NAMALWA (cell line): ENCODE measurements at regions not wholly inside any gene's neighbourhood (a gene's known extent, or its start where the extent isn't known, plus 50 kb on each side); places are given as distances from the start of the nearest gene placed in this dataset.
A peak's percentile ranks its signal among the peaks of the same experiment; 100 is the strongest.

Source experiments
- DNase-seq: peaks from one replicate; pipeline ENCODE4 v3.0.0-alpha.2; 2015; ENCODE audit warnings: low spot score

- DNase-seq: no peak
These were observed 476.9 kb upstream of the SMIM21 start for GRCh38 chr18:75904416-75904815.

GRCh38 chr18:75898651-75899050 is 471.1 kb upstream of the SMIM21 start:
- no peak for DNase-seq

- DNase-seq: no peak
These were observed 469.9 kb upstream of the SMIM21 start for GRCh38 chr18:75897386-75897785.

GRCh38 chr18:75896865-75897264 is 469.4 kb upstream of the SMIM21 start:
- DNase-seq: no peak

- DNase-seq: no peak
These were observed 467.6 kb upstream of the SMIM21 start for GRCh38 chr18:75895135-75895534.

GRCh38 chr18:75884728-75885127 is 457.2 kb upstream of the SMIM21 start:
- DNase-seq: no peak

GRCh38 chr18:75880925-75881504 is 453.5 kb upstream of the SMIM21 start:
- no peak for DNase-seq

- DNase-seq: no peak
These were observed 452.8 kb upstream of the SMIM21 start for GRCh38 chr18:75880266-75880665.

GRCh38 chr18:75879196-75879595 is 451.7 kb upstream of the SMIM21 start:
- no peak for DNase-seq

- no peak for DNase-seq
These were observed 448.1 kb upstream of the SMIM21 start for GRCh38 chr18:75875559-75875958.

GRCh38 chr18:75874401-75875089 is 447.0 kb upstream of the SMIM21 start:
- no peak for DNase-seq

GRCh38 chr18:75871596-75871995 is 444.1 kb upstream of the SMIM21 start:
- no peak for DNase-seq

- no peak for DNase-seq
These were observed 441.7 kb upstream of the SMIM21 start for GRCh38 chr18:75869162-75869561.

- no peak for DNase-seq
These were observed 440.5 kb upstream of the SMIM21 start for GRCh38 chr18:75868031-75868430.

- no peak for DNase-seq
These were observed 438.1 kb upstream of the SMIM21 start for GRCh38 chr18:75865639-75866038.

GRCh38 chr18:75864816-75865215 is 437.3 kb upstream of the SMIM21 start:
- DNase-seq: no peak

GRCh38 chr18:75863696-75864095 is 436.2 kb upstream of the SMIM21 start:
- no peak for DNase-seq

GRCh38 chr18:75862458-75862857 is 435.0 kb upstream of the SMIM21 start:
- no peak for DNase-seq

GRCh38 chr18:75860166-75860565 is 432.7 kb upstream of the SMIM21 start:
- DNase-seq: no peak

- no peak for DNase-seq
These were observed 432.0 kb upstream of the SMIM21 start for GRCh38 chr18:75859533-75859932.

- DNase-seq: no peak
These were observed 431.3 kb upstream of the SMIM21 start for GRCh38 chr18:75858754-75859153.

GRCh38 chr18:75857558-75857957 is 430.1 kb upstream of the SMIM21 start:
- no peak for DNase-seq

GRCh38 chr18:75854808-75855207 is 427.3 kb upstream of the SMIM21 start:
- DNase-seq: no peak

GRCh38 chr18:75854174-75854573 is 426.7 kb upstream of the SMIM21 start:
- peak; percentile 63 for DNase-seq
